Amniotic stem cell (primary cell): ENCODE measurements at regions not wholly inside any gene's neighbourhood (a gene's known extent, or its start where the extent isn't known, plus 50 kb on each side); places are given as distances from the start of the nearest gene placed in this dataset.
"Not testable (repeated sequence)": the region's sequence is repeated elsewhere in the genome, so short reads cannot be mapped to it uniquely, and the experiment has no call there.

Experiments used
- DNase-seq: peaks from one replicate; lab custom pipeline; 2025; lab: John Stamatoyannopoulos, UW

- DNase-seq, result no peak
These were observed 360.9 kb downstream of the ADGRD1 start for GRCh38 chr12:131314524-131315090.

DNA sequence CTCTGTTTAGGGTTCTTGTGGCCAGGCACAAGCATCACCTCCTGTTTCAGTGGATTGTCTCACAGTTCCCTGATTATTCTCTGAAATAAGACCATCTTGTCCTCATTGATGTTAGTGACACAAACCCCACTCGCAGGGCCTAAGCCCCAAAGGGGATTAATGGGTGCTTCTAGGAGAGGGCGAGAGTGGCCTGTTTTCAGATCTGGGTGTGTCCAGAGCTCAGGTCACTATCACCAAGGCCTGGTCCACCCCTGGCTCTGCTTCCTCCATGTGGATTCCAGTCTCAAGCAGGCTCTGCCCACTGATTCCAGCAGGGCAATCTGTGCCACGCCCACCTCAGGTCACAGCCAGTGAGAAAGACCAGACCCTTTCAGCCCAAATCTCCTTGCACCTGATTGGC lies 361.9 kb downstream of the ADGRD1 start:
- DNase-seq, result no peak

GRCh38 chr12:131316388-131316787 lies 362.7 kb downstream of the ADGRD1 start:
- no peak for DNase-seq

GRCh38 chr12:131318045-131318685 lies 364.5 kb downstream of the ADGRD1 start:
- DNase-seq, result no peak

DNA sequence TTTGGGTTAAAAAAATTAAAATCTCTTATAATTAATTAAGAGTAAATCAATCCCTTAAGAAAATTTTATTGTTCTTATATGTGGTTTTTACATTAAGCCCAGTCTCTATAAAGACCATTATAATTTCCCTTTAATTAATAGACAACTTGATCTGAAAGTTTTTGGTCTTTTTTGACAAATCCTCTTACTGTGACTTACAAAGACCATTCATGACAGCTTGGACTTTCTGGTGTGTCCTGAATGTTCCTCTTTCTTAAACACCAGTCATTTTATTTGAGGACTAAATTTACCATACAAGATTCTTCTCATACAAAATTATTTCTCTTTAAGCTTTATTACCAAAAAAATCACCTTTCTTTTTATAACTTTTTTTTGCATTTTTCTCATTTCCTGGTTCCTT lies 368.3 kb downstream of the ADGRD1 start:
- no peak for DNase-seq

DNA sequence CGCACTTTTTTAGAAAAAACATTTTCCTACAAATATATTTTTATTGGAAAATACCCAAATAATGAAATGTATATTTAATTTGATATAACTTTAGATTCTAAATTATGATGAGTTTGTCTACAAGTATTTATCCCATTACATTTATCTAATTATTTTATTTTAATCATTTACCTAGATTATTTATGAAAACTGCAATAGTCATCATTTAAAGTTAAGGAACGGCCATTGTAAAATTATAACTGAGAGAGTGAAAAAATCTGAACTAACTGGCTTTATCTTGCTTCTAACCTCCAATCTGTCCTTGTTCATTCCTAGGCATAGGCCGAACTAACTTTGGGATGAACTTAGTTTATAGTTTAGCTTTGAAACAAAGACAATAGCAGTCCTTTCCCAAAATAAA lies 368.8 kb downstream of the ADGRD1 start:
- not testable (repeated sequence) for DNase-seq

DNA sequence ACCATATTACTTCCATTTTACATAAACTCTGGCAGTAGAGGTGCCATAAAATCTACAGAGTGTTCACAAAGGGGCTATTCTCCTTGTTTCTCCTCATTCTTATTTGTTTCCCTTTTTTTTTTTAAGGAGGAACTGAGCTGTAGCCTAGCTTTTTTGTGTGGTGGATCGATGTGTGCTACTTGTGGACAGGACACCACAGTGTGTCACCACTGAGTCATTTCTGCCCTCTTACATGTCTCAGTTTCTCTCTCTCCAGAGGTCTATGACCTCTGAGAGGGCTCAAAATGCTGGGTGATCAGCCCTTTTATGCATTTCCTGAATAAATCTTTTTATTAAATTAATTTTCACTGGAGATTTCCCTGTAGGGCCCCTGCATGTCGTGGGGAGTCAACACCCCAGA lies 370.2 kb downstream of the ADGRD1 start:
- no peak for DNase-seq

DNA sequence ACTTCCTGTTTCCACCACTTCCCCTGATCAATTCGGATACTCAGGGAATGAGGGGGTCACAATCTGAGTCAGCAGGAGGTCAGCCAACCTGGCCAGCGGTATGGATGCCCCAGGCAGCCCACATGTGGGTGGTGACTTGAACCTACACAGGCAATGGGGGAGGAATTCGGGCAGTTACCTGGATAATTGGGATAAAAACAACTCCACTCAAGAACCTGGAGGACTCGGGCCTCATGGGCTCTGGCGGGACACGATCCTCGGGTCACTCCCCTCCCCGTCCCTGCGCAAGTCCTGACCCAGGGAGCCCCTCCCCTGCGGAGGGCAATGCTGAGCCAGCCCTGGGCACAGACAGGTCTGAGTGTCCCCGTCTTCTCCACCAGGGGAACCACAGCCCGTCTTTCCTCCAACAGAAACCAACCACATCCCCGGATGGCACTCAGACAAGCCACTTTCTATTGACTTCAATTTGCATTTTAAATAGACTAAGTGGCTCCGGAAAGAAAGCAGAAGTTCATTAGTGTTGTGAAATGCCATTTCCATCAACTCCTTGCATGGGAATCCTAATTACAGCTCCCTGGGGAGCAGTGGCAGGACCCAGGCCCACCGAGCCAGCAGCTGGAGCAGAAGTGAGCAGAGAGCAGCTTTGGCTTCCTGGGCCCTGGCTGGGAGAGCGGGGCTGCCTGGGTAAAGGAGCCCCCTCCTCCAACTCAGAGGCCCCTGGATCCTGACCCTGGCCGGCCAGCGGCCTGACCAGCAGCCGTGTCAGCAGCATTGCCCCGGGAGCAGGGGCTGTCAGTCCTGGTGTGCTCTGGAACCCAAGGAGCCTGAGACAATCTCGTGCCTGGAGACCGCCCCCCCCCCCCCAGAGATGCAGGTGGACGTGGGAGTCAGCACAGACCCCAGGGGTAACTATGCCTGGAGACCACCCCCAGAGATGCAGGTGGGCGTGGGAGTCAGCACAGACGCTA lies 374.1 kb downstream of the ADGRD1 start:
- DNase-seq, result no peak

DNA sequence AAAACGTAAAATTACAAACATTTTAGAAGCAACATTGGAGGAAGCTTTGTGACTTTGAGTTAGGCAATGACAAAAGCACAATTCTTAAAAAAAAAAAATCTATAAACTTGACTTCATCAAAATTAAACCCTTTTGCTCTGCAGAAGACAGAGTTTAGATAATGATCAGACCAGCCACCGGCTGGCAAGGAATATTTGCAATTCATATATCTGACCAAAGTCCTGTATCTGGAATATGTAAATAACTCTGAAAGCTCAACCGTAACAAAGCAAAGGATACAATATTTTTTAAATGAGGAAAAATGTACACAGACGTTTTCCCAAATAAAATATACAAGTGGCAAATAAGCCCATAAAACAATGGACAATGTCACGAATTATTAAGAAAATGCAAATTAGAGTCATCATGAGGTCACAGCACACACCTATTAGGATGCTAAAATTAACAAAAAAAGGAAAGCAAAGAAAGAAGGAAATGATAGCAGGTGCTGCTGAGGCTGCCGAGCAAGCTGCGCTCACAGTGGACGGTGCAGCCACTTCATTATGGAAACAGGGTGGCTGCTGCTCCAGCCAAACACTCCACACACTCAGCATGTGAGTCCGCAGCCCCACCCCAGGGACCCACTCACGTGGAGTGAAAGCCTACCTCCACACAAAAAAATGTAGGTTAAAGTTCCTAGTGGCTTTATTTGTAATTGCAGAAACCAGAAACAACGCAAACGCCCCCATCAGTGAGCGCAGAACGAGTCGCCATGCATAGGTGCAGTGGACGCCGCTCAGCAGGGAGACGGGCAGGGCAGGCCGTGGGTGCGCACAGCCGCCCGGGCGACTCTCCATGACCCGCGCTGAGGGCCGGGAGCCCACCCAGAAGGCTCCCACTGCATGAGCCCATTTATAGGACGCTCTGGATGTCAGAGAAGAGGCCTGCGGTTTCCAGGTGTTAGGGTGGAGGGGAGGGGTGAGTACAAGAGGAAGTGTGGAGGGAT lies 375.4 kb downstream of the ADGRD1 start:
- not testable (repeated sequence) for DNase-seq

DNA sequence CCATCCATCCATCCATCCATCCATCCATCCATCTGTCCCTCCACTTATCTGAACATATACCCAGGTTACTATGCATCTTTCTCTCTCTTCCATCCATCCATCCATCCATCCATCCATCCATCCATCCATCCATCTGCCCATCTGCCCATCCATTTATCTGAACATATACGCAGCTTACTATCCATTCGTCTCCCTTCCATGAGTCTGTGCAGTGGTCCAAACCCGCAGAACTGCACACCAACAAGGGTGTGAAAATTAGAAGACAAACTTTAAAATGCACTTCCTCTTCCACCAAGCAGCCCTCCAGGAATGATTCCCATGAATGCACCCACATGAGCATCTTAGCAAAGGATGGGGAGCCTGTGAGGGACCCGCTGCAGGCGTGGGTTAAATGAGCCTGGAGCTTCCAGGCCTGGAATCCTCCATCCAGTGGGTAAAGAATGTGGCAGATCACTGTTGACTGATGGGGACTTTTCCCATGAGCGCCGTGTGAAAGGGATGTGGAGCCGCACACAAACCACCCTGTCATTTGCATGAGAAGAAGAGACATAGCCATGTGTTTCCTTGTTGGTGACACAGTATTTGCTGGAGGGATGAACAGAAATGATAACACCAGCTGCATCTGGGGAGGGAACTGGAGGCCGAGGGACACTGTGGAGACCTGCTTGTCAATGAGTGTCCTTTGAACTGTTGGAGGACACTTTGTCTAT lies 376.6 kb downstream of the ADGRD1 start:
- no peak for DNase-seq

GRCh38 chr12:131331148-131331750 lies 377.5 kb downstream of the ADGRD1 start:
- no peak for DNase-seq

DNA sequence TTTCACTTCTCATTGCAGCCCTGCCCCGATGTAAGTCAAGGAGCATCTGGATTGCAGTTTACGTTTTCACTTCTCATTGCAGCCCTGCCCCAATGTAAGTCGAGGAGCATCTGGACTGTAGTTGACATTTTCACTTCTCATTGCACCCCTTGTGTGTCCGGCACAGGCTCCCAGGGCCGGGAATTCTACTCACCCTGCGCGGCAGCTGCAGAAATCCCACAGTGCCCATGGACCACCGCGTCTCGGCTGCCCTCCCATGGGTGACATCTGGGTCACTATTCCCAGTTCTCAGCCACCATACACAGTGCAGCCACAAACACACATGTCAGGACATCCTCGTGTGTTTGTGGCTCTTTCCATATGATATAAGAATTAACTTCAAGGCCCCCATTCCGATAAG lies 378.5 kb downstream of the ADGRD1 start:
- no peak for DNase-seq

DNA sequence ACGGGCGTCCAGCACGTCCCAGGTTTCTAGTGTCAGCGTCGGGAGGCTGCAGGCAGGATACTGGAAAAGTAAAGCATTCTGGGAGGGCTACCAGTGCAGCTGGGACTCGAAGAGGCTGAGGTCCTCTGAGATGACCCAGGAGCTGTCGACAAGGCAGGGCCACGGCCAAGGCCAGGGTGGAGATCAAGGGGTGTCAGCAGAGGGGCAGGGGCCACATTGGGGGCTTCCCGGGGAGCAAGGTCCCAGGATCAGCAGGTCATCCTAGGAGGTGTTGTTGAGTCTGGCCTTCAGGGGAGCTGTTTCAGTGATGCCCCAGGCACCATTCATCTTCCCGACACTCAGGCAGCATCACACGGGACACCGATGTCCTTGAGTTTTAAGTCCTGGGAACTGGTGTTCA lies 377.8 kb upstream of the SFSWAP start:
- no peak for DNase-seq

GRCh38 chr12:131333621-131334440 lies 377.1 kb upstream of the SFSWAP start:
- no peak for DNase-seq

GRCh38 chr12:131334835-131335234 lies 376.1 kb upstream of the SFSWAP start:
- DNase-seq, result no peak

DNA sequence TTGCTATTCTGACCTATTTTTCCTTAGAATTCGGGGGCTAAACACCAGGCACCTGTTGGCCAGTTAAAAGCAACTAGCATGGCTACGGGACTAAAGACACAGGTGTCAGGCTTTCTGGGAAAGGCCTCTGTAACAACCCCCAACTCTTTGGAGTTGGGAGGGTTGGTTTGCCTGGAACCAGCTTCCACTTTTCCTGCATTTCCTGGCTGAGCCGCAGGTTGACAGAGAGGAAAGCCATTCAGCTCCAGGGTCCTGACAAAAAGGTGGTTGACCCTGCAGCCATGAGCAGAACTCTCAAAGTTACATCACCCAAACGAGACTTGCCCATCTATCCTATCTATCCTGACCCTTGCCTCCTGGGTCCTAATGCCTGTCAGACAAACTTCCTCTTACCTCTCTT lies 375.4 kb upstream of the SFSWAP start:
- DNase-seq, result no peak

DNA sequence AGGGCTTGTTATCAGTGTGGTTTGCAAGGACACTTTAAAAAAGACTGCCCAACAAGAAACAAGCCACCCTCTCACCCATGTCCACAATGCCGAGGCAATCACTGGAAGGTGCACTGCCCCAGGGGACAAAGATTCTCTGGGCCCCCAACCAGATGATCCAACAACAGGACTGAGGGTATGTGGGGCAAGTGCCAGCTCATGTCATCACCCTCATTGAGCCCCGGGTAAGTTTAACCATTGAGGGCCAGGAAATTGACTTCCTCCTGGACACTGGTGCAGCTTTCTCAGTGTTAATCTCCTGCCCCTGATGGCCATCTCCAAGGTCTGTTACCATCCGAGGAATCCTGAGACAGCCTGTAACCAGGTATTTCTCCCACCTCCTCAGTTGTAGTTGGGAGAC lies 373.0 kb upstream of the SFSWAP start:
- DNase-seq, result not testable (repeated sequence)

GRCh38 chr12:131340616-131341210 lies 370.2 kb upstream of the SFSWAP start:
- no peak for DNase-seq

GRCh38 chr12:131341608-131342007 lies 369.3 kb upstream of the SFSWAP start:
- DNase-seq, result not testable (repeated sequence)
